GM19372 (cell line): ENCODE measurements at regions not wholly inside any gene's neighbourhood (a gene's known extent, or its start where the extent isn't known, plus 50 kb on each side); places are given as distances from the start of the nearest gene placed in this dataset.

ENCODE experiments used
- ATAC-seq: cut with Tn5 transposase; IDR thresholded peaks from one replicate; pipeline ENCODE4 v1.9.1; 2021; ENCODE audit warnings: mild to moderate bottlenecking, low read depth, moderate library complexity; ENCODE audit not compliant: unreplicated experiment

DNA sequence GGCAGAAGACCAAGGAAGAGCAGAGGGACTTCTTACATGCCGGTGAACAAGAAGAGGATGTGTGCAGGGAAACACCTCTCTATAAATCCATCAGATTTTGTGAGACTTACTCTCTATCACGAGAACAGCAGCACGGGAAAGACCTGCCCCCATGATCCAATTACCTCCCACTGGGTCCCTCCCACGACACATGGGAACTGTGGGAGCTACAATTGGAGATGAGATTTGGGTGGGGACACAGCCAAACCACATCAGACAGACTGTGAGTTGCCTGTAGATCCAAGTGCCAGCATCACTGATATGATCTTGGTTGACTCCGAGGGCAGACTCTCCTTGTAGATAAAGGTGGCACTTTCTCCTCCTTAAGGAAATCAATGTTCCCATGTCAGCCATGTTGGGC, 414.8 kb upstream of the JARID2 start:
- ATAC-seq, result no peak

DNA sequence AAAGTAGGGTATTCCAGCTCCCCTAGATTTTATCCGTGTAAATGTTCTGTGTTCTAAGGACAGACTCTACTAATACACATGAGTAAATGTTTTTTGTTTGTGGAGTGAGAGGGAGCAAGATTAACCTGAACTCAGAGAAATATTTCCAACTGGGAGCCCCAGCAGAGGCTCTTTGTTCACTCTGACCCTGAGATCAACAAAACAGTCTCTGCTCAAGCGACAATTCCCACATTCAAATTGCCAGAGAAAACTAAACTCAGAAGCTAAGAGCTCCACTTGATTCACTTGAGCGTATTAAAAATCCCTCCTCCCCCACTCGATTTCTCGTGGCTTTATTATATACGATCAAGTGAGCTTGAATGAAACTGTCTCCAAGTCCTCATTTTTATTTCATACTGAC, 413.9 kb upstream of the JARID2 start:
- ATAC-seq, result no peak

GRCh38 chr6:14832427-14832826, 413.4 kb upstream of the JARID2 start:
- ATAC-seq, result no peak

GRCh38 chr6:14834851-14835530, 410.9 kb upstream of the JARID2 start:
- ATAC-seq, result no peak

- no peak for ATAC-seq
Measured at GRCh38 chr6:14837435-14837834, 408.4 kb upstream of the JARID2 start.

GRCh38 chr6:14838133-14838583, 407.7 kb upstream of the JARID2 start:
- ATAC-seq, result no peak

DNA sequence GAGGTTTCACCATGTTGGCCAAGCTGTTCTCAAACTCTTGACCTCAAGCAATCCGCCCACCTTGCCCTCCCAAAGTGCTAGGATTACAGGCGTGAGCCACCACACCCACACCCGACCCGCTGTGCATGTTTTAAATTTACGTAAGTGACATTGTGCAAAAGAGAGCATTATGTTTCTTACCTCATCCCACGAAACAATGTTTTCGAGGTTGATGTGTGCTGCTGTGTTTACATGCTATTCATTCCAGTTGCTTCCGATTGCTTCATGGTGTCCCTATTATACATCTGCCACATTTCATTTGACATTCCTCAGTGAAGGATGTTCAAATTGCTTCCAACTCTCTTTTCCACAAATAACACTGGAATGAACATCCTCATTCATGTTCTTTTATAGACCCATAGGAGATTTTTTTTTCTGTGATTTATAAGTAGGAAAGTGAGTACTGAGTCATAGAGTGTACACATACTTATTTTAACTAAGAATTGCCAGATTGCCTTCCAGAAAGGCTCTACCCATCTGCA, 403.9 kb upstream of the JARID2 start:
- no peak for ATAC-seq

DNA sequence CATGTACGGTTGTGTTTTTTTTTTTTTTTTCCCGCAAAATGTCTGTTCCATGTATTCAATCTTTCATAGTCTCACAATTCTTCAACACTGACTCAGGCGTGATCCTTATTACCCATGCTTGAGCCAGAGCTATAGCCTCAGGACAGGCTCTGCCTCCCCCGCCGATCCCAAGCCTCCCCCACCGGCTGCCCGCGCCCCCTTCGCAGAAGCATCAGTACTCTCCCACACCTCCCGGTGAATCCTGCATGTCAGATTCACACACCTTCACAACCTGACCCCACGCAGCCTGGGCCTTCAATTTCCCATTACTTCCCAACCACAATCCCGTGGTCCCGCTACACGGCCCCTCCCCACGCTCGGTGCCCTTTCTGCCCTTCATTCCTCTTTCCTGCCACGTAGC, 401.5 kb upstream of the JARID2 start:
- no peak for ATAC-seq

GRCh38 chr6:14848019-14848418, 397.9 kb upstream of the JARID2 start:
- no peak for ATAC-seq

DNA sequence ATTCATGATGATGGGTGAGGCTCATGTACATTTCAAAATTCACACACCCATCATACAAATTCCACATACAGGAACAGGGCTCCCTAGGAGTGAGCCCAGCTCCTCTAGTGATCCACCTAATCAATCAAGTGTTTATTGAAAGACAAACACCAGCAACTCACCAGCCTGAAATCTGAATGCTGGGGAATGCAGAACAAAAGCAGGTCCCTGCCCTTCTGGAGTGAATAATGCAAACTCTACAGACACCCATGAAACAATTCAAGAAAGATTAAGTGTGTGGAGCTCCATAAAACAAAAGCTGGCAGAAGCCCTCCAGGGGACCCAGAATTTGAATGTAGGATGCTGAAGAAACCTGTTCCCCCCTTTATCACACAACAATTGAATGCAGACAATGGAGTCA, 396.7 kb upstream of the JARID2 start:
- no peak for ATAC-seq

- no peak for ATAC-seq
Measured at GRCh38 chr6:14851281-14851680, 394.6 kb upstream of the JARID2 start.

- no peak for ATAC-seq
Measured at GRCh38 chr6:14852375-14852774, 393.5 kb upstream of the JARID2 start.

- ATAC-seq, result no peak
Measured at GRCh38 chr6:14856177-14856576, 389.7 kb upstream of the JARID2 start.

DNA sequence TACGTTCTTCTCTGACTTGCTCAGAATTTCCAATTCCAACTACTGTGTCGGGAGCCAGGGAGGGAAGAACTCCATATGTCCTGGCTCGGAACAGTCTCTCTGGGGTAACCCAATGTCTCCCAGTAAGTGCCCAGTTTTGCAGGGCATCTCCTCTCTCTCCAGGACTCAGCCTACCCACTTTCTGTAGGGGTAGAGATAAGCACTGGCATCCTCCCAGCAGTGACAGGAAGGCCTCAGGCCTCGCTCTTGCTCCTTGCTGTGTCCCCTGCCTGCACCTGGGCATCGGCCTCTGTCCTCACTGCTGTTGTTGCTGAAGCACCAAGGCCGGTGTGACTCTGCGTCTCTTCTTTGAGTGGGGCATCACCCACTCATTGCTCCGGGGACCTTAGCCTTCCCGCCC, 388.9 kb upstream of the JARID2 start:
- ATAC-seq, result no peak

DNA sequence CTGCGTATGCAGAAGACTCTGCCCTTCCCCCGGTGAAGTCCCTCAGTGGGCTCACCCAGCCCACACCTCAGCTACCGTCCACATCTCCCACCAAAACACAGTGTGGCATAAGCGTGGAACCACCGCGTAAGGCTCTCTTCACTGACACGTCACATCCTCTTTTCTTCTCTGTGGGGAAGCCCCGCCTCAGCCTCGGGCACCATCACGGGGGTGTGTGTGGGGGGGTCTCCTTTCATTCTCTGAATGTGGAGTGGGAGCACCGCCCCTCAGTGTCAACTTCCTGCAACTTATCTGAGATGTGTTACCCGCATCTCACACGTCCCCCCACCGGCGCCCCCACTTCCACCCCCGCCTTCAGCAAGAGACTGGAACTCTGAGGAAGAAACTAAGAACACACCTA, 388.4 kb upstream of the JARID2 start:
- no peak for ATAC-seq

- ATAC-seq, result no peak
Measured at GRCh38 chr6:14858808-14859207, 387.1 kb upstream of the JARID2 start.

GRCh38 chr6:14860774-14861173, 385.1 kb upstream of the JARID2 start:
- ATAC-seq, result no peak

DNA sequence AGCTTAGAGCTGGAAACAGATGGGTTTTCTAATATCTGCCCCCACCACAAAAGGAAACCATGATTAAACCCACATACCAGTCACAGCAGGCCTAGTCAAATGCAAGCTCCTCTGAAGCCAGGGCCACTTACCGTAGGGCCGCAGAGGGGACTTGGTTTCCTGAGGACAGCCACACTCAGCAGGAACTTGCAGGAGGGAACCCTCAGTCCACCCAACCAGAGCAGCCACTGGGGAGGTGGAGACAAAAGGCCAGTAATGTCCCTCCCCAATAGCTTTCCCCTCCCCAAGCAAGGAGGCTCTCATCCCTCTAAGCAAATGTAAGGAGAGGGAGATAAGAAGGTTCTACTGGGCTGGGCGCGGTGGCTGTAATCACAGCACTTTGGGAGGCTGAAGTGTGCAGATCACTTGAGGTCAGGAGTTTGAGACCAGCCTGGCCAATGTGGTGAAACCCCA, 384.4 kb upstream of the JARID2 start:
- no peak for ATAC-seq

GRCh38 chr6:14862845-14863244, 383.0 kb upstream of the JARID2 start:
- no peak for ATAC-seq

DNA sequence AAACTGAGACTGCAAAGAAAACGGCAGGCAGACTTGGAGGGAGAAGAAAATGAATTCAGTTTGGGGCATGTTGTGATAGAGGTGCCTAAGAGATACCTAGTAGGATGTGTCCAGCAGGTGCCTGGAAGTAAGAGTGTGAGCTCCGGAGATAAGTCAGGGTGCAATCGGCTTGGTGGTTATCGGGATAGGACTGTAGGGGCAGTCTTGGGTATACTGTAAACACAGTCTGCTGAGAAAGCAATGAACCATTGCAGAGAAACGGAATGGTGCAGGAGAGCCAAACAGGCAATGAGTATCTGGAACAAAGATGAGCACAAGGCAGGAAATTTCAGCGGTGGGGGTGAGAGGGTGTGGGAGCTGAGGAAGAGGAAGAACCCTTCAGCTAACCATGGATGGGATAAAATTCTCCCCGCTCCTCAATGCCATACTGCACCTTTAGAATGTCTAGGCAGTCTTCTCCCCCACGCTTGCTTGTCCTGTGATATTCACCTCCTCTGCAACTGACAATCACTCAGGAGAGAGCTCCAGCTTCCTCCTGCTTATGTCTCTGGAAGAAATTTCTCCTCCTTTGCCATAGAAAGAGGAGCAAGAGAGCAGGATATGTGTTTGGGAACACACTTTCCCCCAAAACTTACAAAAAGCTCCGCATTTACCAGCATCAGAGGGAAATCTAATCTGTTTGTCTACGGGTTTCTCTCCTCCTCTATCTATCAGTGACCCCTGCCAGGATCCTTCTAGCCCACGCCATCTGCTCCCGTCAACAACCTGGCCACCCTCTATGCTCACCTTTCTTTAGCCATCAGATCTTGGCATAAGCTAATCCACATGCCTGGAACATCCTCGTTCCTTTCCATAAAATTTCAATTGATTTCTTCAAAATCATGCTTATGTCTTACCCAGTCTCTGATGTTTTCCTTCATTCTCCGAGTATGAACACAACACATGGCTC, 381.7 kb upstream of the JARID2 start:
- no peak for ATAC-seq

DNA sequence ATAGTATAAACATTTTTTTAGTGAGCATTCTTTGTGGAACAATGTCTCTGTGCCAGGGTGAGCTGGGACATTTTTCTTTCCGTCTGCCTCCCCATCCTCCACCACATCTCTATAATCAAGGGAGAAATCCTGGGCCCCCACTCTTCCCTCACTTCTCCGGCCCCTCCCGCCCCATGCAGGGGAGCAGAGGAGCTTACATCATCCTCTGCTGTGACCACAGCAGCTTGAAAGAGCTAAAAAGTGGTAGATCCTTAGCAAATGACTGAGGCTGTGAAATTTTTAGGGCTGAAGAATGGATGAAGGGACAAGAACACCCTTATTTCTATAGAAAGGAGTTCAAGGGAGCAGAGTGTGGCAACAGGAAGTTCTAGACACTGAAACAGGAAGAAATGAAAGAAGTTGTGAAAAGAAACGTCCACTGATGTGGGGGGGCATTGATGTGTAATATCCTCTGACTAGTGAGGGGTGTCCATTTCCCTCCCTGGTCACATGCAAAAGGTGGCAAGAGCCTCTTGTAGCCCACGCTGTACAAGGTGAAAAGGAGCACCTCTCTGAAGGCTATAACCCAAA, 380.3 kb upstream of the JARID2 start:
- ATAC-seq, result no peak
